GM21576 (cell line): ENCODE measurements at regions not wholly inside any gene's neighbourhood (a gene's known extent, or its start where the extent isn't known, plus 50 kb on each side); places are given as distances from the start of the nearest gene placed in this dataset.
A peak's percentile ranks its signal among the peaks of the same experiment; 100 is the strongest.
"Not testable (repeated sequence)": the region's sequence is repeated elsewhere in the genome, so short reads cannot be mapped to it uniquely, and the experiment has no call there.

Experiments used
- ATAC-seq: cut with Tn5 transposase; IDR thresholded peaks from one replicate; pipeline ENCODE4 v1.9.1; 2021; ENCODE audit warnings: mild to moderate bottlenecking, moderate library complexity; ENCODE audit not compliant: unreplicated experiment

- ATAC-seq: no peak
Observed at GRCh38 chr3:153958635-153959595, 162.3 kb upstream of the ARHGEF26 start.

- ATAC-seq: no peak
Observed at GRCh38 chr3:153960458-153961074, 160.6 kb upstream of the ARHGEF26 start.

GRCh38 chr3:153961494-153961893 lies 159.7 kb upstream of the ARHGEF26 start:
- no peak for ATAC-seq

- no peak for ATAC-seq
Observed at GRCh38 chr3:153963012-153963411, 158.2 kb upstream of the ARHGEF26 start.

- peak; percentile 38 for ATAC-seq
Observed at GRCh38 chr3:153967260-153967659, 153.9 kb upstream of the ARHGEF26 start.

- ATAC-seq: peak; percentile 28
Observed at GRCh38 chr3:153970047-153970446, 151.1 kb upstream of the ARHGEF26 start.

- no peak for ATAC-seq
Observed at GRCh38 chr3:153970741-153971347, 150.3 kb upstream of the ARHGEF26 start.

- peak; percentile 35 for ATAC-seq
Observed at GRCh38 chr3:153972862-153973261, 148.3 kb upstream of the ARHGEF26 start.

GRCh38 chr3:153973722-153974265 lies 147.4 kb upstream of the ARHGEF26 start:
- peak; percentile 76 for ATAC-seq

- ATAC-seq: no peak
Observed at GRCh38 chr3:153974614-153975013, 146.6 kb upstream of the ARHGEF26 start.

GRCh38 chr3:153976891-153977554 lies 144.2 kb upstream of the ARHGEF26 start:
- ATAC-seq: no peak

GRCh38 chr3:153978006-153978405 lies 143.2 kb upstream of the ARHGEF26 start:
- no peak for ATAC-seq

GRCh38 chr3:153979418-153980251 lies 141.6 kb upstream of the ARHGEF26 start:
- ATAC-seq: no peak

GRCh38 chr3:153980252-153980590 lies 141.0 kb upstream of the ARHGEF26 start:
- ATAC-seq: no peak

- ATAC-seq: not testable (repeated sequence)
Observed at GRCh38 chr3:153997364-153997763, 123.8 kb upstream of the ARHGEF26 start.

- ATAC-seq: no peak
Observed at GRCh38 chr3:154003649-154004048, 117.5 kb upstream of the ARHGEF26 start.

- no peak for ATAC-seq
Observed at GRCh38 chr3:154011036-154011435, 110.2 kb upstream of the ARHGEF26 start.

- ATAC-seq: no peak
Observed at GRCh38 chr3:154013736-154014135, 107.5 kb upstream of the ARHGEF26 start.

GRCh38 chr3:154015307-154015706 lies 105.9 kb upstream of the ARHGEF26 start:
- no peak for ATAC-seq

- peak; percentile 82 for ATAC-seq
Observed at GRCh38 chr3:154018100-154018696, 103.0 kb upstream of the ARHGEF26 start.
